Hypothalamus (tissue), 51 donors: ENCODE measurements at regions not wholly inside any gene's neighbourhood (a gene's known extent, or its start where the extent isn't known, plus 50 kb on each side); places are given as distances from the start of the nearest gene placed in this dataset.

Source experiments
- DNase-seq, 51 donors: peaks; one replicate each; lab custom pipeline; 2025; lab: John Stamatoyannopoulos, UW

GRCh38 chr9:117549444-117549843 is 134.6 kb upstream of the ASTN2 start:
- no peak for DNase-seq

GRCh38 chr9:117548556-117548955 is 133.7 kb upstream of the ASTN2 start:
- DNase-seq: no peak

- DNase-seq: no peak
These were observed 133.0 kb upstream of the ASTN2 start for GRCh38 chr9:117547904-117548303.

- DNase-seq: peak in 1 of 51 donors; percentile 1
These were observed 132.2 kb upstream of the ASTN2 start for GRCh38 chr9:117546894-117547678.

- no peak for DNase-seq
These were observed 131.0 kb upstream of the ASTN2 start for GRCh38 chr9:117545846-117546245.

GRCh38 chr9:117543089-117543488 is 128.2 kb upstream of the ASTN2 start:
- no peak for DNase-seq

- DNase-seq: no peak
These were observed 127.2 kb upstream of the ASTN2 start for GRCh38 chr9:117542021-117542420.

- no peak for DNase-seq
These were observed 126.3 kb upstream of the ASTN2 start for GRCh38 chr9:117541181-117541580.

- no peak for DNase-seq
These were observed 121.1 kb upstream of the ASTN2 start for GRCh38 chr9:117535973-117536372.

- DNase-seq: peak in 4 of 51 donors; percentile 2 to 12 (median 8)
These were observed 120.6 kb upstream of the ASTN2 start for GRCh38 chr9:117535434-117535833.

GRCh38 chr9:117528225-117528624 is 113.4 kb upstream of the ASTN2 start:
- no peak for DNase-seq

- DNase-seq: no peak
These were observed 111.8 kb upstream of the ASTN2 start for GRCh38 chr9:117526674-117527073.

GRCh38 chr9:117523531-117524153 is 108.8 kb upstream of the ASTN2 start:
- peak in 2 of 51 donors; percentile 2 to 8 for DNase-seq

GRCh38 chr9:117521293-117521692 is 106.4 kb upstream of the ASTN2 start:
- DNase-seq: peak in 1 of 51 donors; percentile 9

- DNase-seq: no peak
These were observed 102.1 kb upstream of the ASTN2 start for GRCh38 chr9:117516676-117517632.

- DNase-seq: no peak
These were observed 97.1 kb upstream of the ASTN2 start for GRCh38 chr9:117511852-117512481.

- DNase-seq: no peak
These were observed 81.5 kb upstream of the ASTN2 start for GRCh38 chr9:117496307-117496706.

- DNase-seq: peak in 8 of 51 donors; percentile 2 to 79 (median 15)
These were observed 79.7 kb upstream of the ASTN2 start for GRCh38 chr9:117494401-117495090.

- peak in 17 of 51 donors; percentile 2 to 72 (median 18) for DNase-seq
These were observed 77.6 kb upstream of the ASTN2 start for GRCh38 chr9:117492476-117492875.

- no peak for DNase-seq
These were observed 76.6 kb upstream of the ASTN2 start for GRCh38 chr9:117491491-117491890.
